ENCODE measurements at regions not wholly inside any gene's neighbourhood (a gene's known extent, or its start where the extent isn't known, plus 50 kb on each side); places are given as distances from the start of the nearest gene placed in this dataset.

- no peak overlapping the region for H3K27ac ChIP-seq (ENCODE audit: low read length)
- H3K36me3 ChIP-seq (ENCODE audit: control insufficient read depth, insufficient read depth, low read length), result no peaks in the 10 kb centered on the region
- ChIA-PET POLR2A (no interaction called here), CTCF (no interaction called here)
- H3K9me3 ChIP-seq (ENCODE audit: control insufficient read depth, insufficient read depth, low read depth, low read length), result no peaks in the 10 kb centered on the region
- no peak for ATAC-seq
- TF ChIP-seq TCF7L2 (IDR thresholded peaks at IDR 0.05; ENCODE audit: low read depth, low read length) (no peak), REST (IDR thresholded peaks at IDR 0.05; ENCODE audit: insufficient read depth in 1 of 2, low read depth in 2 of 2, low read length in 1 of 2) (no peak), SIN3A (IDR thresholded peaks at IDR 0.05; ENCODE audit: borderline replicate concordance, insufficient read depth, low read depth, low read length) (no peak), CTCF (IDR thresholded peaks at IDR 0.05) (no peak), POLR2AphosphoS5 (IDR thresholded peaks at IDR 0.05; ENCODE audit: low read depth, low read length) (no peak)
- no peak for DNase-seq (ENCODE audit: low read depth, low spot score)
- in situ Hi-C loops (cut with HindIII; ENCODE audit: low pct_unique_long_range_greater_than_20kb, low sequenced_read_pairs) (no loop called here), intact Hi-C loops (cut with micrococcal nuclease; ENCODE audit: unreplicated experiment) (no loop called here)
- H3K27me3 ChIP-seq (ENCODE audit: control insufficient read depth, insufficient read depth, low read length), result no peaks in the 10 kb centered on the region
- no TSS peak for BruUV-seq (replicated peaks)
- H3K4me3 ChIP-seq (ENCODE audit: low read depth in 2 of 2, low read length in 2 of 2), result no peak overlapping the region
- H3K4me1 ChIP-seq (ENCODE audit: control insufficient read depth, insufficient read depth, low read length), result no peaks in the 10 kb centered on the region
These were observed 141.0 kb downstream of the SLC17A6 start for GRCh38 chr11:22479208-22479607.

- Histone ChIP-seq H3K27ac (ENCODE audit: low read length) (no peak overlapping the region), H3K9me3 (ENCODE audit: control insufficient read depth, insufficient read depth, low read depth, low read length) (no peaks in the 10 kb centered on the region), H3K4me1 (ENCODE audit: control insufficient read depth, insufficient read depth, low read length) (no peaks in the 10 kb centered on the region), H3K27me3 (ENCODE audit: control insufficient read depth, insufficient read depth, low read length) (no peaks in the 10 kb centered on the region), H3K36me3 (ENCODE audit: control insufficient read depth, insufficient read depth, low read length) (no peaks in the 10 kb centered on the region), H3K4me3 (ENCODE audit: low read depth in 2 of 2, low read length in 2 of 2) (no peak overlapping the region)
- in situ Hi-C loops (cut with HindIII; ENCODE audit: low pct_unique_long_range_greater_than_20kb, low sequenced_read_pairs) (no loop called here), intact Hi-C loops (cut with micrococcal nuclease; ENCODE audit: unreplicated experiment) (no loop called here)
- ATAC-seq, result no peak
- ChIA-PET CTCF (no interaction called here), POLR2A (no interaction called here)
- no peak for DNase-seq (ENCODE audit: low read depth, low spot score)
- BruUV-seq (replicated peaks), result no TSS peak
- no peak for TF ChIP-seq REST (IDR thresholded peaks at IDR 0.05; ENCODE audit: insufficient read depth in 1 of 2, low read depth in 2 of 2, low read length in 1 of 2)
- no peak for TF ChIP-seq POLR2AphosphoS5 (IDR thresholded peaks at IDR 0.05; ENCODE audit: low read depth, low read length)
- TF ChIP-seq TCF7L2 (IDR thresholded peaks at IDR 0.05; ENCODE audit: low read depth, low read length), result no peak
- no peak for TF ChIP-seq SIN3A (IDR thresholded peaks at IDR 0.05; ENCODE audit: borderline replicate concordance, insufficient read depth, low read depth, low read length)
- no peak for TF ChIP-seq CTCF (IDR thresholded peaks at IDR 0.05)
These were observed 140.0 kb downstream of the SLC17A6 start for GRCh38 chr11:22478169-22478568.
